Panc1 (cell line): ENCODE measurements at regions not wholly inside any gene's neighbourhood (a gene's known extent, or its start where the extent isn't known, plus 50 kb on each side); places are given as distances from the start of the nearest gene placed in this dataset.

Source experiments
- POLR2AphosphoS5 ChIP-seq: IDR thresholded peaks from 2 replicates; pipeline ENCODE4 v1.6.1; 2012; ENCODE audit warnings: mild to moderate bottlenecking, low read depth, low read length, moderate library complexity
- TF ChIP-seq, protein P1 (sequence below): fragments of 450-650 bp; IDR thresholded peaks from 2 replicates; pipeline ENCODE4 v1.5.1; 2017; ENCODE audit warnings: mild to moderate bottlenecking

DNA sequence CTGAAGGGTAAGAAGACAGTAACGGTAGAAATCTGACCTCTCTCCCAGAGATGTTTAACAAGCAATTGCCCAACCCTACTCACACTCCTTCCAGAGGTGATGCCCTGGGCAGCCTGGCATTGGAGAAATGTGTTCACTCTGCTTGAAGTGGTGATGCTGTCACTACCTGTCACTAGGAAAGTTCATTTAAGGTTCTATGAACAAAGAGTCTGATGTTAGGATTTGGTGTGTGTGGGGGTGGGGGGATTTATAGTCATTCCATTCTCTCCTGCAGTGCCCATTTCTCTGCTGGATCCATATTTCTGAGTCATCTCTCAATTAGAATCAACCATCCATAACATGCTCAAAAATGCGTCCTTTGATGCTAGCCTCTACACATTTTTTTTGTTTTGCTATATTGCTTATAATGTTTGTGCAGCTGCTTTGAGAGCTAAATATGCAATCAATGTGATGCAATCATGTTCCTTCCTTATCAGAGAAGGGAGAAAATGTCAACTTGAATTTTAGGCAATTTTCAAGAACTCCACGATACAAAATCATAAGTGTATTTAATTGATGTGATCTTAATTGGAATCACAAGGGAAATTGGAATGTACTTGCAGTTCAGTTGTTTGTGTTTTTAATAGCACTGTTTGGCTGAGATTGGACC is 173.9 kb downstream of the DUSP10 start:
- TF ChIP-seq, protein P1, sequence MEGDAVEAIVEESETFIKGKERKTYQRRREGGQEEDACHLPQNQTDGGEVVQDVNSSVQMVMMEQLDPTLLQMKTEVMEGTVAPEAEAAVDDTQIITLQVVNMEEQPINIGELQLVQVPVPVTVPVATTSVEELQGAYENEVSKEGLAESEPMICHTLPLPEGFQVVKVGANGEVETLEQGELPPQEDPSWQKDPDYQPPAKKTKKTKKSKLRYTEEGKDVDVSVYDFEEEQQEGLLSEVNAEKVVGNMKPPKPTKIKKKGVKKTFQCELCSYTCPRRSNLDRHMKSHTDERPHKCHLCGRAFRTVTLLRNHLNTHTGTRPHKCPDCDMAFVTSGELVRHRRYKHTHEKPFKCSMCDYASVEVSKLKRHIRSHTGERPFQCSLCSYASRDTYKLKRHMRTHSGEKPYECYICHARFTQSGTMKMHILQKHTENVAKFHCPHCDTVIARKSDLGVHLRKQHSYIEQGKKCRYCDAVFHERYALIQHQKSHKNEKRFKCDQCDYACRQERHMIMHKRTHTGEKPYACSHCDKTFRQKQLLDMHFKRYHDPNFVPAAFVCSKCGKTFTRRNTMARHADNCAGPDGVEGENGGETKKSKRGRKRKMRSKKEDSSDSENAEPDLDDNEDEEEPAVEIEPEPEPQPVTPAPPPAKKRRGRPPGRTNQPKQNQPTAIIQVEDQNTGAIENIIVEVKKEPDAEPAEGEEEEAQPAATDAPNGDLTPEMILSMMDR, result no peak
- no peak for TF ChIP-seq POLR2AphosphoS5
